GM18502 (cell line): ENCODE measurements at regions not wholly inside any gene's neighbourhood (a gene's known extent, or its start where the extent isn't known, plus 50 kb on each side); places are given as distances from the start of the nearest gene placed in this dataset.

Experiments used
- ATAC-seq: cut with Tn5 transposase; IDR thresholded peaks from one replicate; pipeline ENCODE4 v1.9.1; 2021; ENCODE audit warnings: mild to moderate bottlenecking; ENCODE audit not compliant: unreplicated experiment, poor library complexity

GRCh38 chr2:228268756-228269155 lies 87.3 kb upstream of the SPHKAP start:
- no peak for ATAC-seq

GRCh38 chr2:228268301-228268700 lies 86.8 kb upstream of the SPHKAP start:
- ATAC-seq = no peak

DNA sequence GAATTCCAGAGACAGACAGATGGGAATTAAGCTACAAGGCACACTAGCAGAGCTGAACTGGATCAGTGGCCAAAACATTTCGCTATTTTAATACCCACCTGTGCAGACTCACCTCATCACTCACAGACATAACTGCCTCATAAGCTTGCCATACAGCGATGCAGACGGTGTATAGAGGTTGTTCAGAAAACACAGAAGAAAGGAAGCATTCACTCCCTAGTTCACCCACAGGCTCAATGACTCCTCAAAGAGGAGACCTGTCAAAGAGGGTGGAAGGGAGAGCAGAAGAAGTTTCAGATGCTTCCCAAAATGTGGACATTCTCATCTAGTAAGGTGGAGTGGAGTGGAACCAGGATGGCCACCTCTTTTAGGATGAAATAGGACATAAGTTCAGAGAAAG lies 81.7 kb upstream of the SPHKAP start:
- ATAC-seq = no peak

DNA sequence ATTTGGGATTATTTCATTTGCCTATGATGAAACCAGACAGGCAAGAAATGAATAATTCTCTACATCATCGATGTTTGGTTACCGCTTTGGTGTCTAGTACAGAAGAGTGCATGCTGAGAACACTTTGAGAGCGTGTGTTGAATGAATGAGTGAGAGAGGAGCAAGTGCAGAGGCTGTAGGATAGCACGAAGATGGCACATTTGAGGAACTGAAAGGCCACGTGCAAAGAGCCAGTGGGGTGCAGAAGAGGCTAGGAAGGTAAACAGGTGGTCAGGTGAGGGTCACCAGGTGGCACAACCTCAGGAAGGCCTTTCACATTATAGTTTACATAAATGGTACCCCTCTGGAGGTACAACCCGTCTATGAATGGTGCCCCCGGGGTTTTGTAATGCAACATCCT lies 80.1 kb upstream of the SPHKAP start:
- ATAC-seq = no peak

- ATAC-seq = no peak
Observed at GRCh38 chr2:228257379-228257778, 75.9 kb upstream of the SPHKAP start.

- no peak for ATAC-seq
Observed at GRCh38 chr2:228253752-228254151, 72.3 kb upstream of the SPHKAP start.

DNA sequence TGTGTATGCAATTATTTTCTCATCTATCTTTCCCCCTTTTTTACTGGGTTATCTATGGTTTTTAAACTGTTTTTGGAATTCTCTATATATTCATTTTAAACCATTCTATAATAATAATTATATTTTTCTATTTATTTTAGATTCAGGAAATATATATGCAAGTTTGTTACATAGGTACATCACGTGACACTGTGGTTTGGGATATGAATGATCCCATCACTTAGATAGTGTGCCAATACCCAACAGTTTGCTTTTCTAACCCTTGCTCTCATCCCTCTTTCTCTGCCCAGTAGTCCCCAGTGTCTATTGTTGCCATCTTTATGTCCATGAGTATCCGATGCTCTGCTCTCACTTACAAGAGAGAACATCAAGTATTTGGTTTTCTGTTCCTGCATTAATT lies 65.8 kb upstream of the SPHKAP start:
- no peak for ATAC-seq

DNA sequence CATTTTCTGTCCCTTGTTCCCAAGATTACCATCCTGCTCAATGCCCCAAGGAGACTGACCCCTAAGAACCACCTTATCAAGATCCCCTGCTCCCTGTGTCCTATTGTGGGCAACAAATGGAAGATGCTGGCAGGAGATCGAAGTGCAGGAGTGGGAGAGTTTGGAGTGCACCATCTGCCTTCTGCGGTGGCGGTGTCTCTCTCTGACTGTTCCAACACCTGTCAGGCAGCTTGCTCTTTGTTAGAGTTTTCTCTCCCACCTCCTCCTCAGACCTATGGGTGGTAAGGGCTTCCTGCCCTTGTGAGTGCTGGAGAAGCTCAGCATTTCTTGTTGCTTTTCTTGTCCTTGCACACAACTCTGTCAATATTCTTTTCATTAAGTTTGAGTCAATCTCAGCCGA lies 64.1 kb upstream of the SPHKAP start:
- ATAC-seq = no peak

- no peak for ATAC-seq
Observed at GRCh38 chr2:228242591-228242990, 61.1 kb upstream of the SPHKAP start.

DNA sequence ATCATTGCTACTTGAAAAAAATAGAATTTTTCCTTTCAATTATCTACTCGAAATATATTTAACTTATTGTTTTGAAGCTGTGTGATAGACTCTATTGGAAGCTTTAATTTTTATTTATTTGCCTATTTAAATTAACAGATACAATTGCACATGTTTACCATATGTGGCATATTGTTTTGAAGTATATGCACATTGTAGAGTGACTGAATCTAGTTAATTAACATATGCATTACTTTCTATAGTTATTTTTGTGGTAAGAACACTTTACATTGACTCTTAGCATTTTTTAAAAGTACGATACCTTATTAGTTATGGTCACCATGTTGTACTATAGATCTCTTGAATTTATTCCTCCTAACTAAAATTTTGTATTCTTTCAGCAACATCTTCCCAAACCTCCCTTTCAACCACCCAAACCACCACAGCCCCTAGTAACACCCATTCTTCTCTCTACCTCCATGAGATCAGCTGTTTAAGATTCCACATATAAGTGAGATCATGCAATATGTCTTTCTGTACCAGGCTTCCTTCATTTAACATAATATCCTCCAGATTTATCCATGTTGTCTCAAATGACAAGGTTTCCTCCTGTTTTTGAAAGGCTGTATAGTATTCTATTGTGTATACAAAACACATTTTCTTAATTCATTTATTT lies 58.5 kb upstream of the SPHKAP start:
- ATAC-seq = no peak

DNA sequence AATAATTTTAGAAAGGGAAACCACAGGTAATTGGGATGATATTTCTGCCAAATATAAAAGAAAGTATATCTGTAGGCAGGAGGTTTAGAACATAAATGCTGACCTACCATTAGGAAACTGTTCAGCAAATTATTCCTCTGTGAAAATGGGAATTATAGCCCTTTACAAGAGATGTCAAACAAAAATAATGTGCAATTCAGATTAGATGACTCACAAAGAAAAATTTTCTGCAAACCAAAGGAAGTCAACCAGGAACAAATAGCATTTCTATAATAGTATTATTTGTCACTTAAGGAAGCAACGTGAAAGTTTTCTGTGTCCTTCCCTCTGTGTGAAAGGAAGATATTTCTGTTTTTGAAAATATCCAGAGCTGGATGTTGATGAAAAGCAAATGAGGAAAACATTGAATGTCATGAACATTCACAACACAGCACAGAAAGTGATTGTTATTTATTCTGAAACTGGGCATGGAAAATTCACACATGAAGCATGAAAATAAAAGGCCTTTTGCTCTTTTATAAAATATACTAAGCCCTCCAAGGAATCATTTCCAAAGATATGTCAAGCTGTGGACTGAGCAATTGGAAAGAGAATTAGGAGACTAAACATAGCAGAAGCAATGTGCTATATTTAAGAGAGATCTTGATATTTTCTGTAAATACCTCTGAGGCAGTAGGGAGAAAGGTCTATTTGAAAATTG lies 57.9 kb upstream of the SPHKAP start:
- no peak for ATAC-seq
